GM12878 (cell line): ENCODE measurements at regions not wholly inside any gene's neighbourhood (a gene's known extent, or its start where the extent isn't known, plus 50 kb on each side); places are given as distances from the start of the nearest gene placed in this dataset.
A peak's percentile ranks its signal among the peaks of the same experiment; 100 is the strongest.

Source experiments
- ATF2 ChIP-seq: IDR thresholded peaks from 2 replicates; pipeline ENCODE4 v1.6.1; 2012; ENCODE audit warnings: low read length, inconsistent platforms
- ATF7 ChIP-seq: fragments of 450-650 bp; IDR thresholded peaks from 2 replicates; pipeline ENCODE4 v1.6.1; 2016; ENCODE audit warnings: low read depth, mild to moderate bottlenecking
- BMI1 ChIP-seq: fragments of 450-650 bp; IDR thresholded peaks from 2 replicates; pipeline ENCODE4 v1.6.1; 2016; ENCODE audit warnings: mild to moderate bottlenecking, moderate library complexity, borderline replicate concordance
- CBFB ChIP-seq: IDR thresholded peaks from 2 replicates; pipeline ENCODE4 v1.6.1; 2016; ENCODE audit warnings: antibody characterized with exemption, low read depth
- CEBPB ChIP-seq, 2 experiments: fragments of 150-350 bp in 1 of 2; IDR thresholded peaks; 2 replicates each; pipeline ENCODE4 v1.6.1; 2012 to 2014; ENCODE audit warnings: low read depth in 2 of 2, low read length in 2 of 2, borderline replicate concordance in 1 of 2, inconsistent platforms in 1 of 2
- CREM ChIP-seq: IDR thresholded peaks from 2 replicates; pipeline ENCODE4 v1.6.1; 2014; ENCODE audit warnings: antibody characterized with exemption, low read depth
- EP300 ChIP-seq, 2 experiments: fragments of 150-350 bp in 1 of 2; IDR thresholded peaks; 2 replicates each; pipeline ENCODE4 v1.6.1; 2011 to 2012; ENCODE audit warnings: low read depth in 2 of 2, low read length in 2 of 2, borderline replicate concordance in 1 of 2, improper control_type of control experiment in 1 of 2, inconsistent platforms in 1 of 2; ENCODE audit not compliant: control insufficient read depth in 1 of 2
- ETV6 ChIP-seq, 2 experiments: fragments of 450-650 bp in 1 of 2; IDR thresholded peaks in 1 of 2; conservative IDR thresholded peaks in 1 of 2; 2 replicates each; pipeline ENCODE4 v1.6.1; 2014; ENCODE audit warnings: antibody characterized with exemption in 1 of 2, borderline replicate concordance in 1 of 2, low read depth in 1 of 2, mild to moderate bottlenecking in 1 of 2, moderate library complexity in 1 of 2
- FOXM1 ChIP-seq: IDR thresholded peaks from 2 replicates; pipeline ENCODE4 v1.6.1; 2012; ENCODE audit warnings: low read depth, mild to moderate bottlenecking, inconsistent platforms, low read length, moderate library complexity
- GATAD2B ChIP-seq: fragments of 450-650 bp; conservative IDR thresholded peaks from 2 replicates; pipeline ENCODE4 v1.6.1; 2017; ENCODE audit warnings: low read depth, mild to moderate bottlenecking, moderate library complexity
- HSF1 ChIP-seq: fragments of 150-350 bp; IDR thresholded peaks from 2 replicates; pipeline ENCODE4 v1.6.1; 2014; ENCODE audit warnings: mild to moderate bottlenecking, low read depth, low read length
- IKZF2 ChIP-seq, 2 experiments: fragments of 450-650 bp; IDR thresholded peaks; 2 replicates each; pipeline ENCODE4 v1.6.1; 2017; ENCODE audit warnings: mild to moderate bottlenecking in 2 of 2, moderate library complexity in 2 of 2
- JUND ChIP-seq: IDR thresholded peaks from 2 replicates; pipeline ENCODE4 v1.6.1; 2012; ENCODE audit warnings: low read depth, mild to moderate bottlenecking, low read length, improper control_type of control experiment, moderate library complexity
- KDM1A ChIP-seq: fragments of 200-600 bp; sonication (generic); IDR thresholded peaks from 2 replicates; pipeline ENCODE4 v1.6.1; 2016; ENCODE audit warnings: borderline replicate concordance
- MEF2B ChIP-seq: fragments of 450-650 bp; IDR thresholded peaks from 2 replicates; pipeline ENCODE4 v1.6.1; 2018; ENCODE audit warnings: mild to moderate bottlenecking, moderate library complexity; ENCODE audit not compliant: partially characterized antibody, poor library complexity, severe bottlenecking
- MLLT1 ChIP-seq: fragments of 450-650 bp; IDR thresholded peaks from 2 replicates; pipeline ENCODE4 v1.6.1; 2016; ENCODE audit warnings: mild to moderate bottlenecking
- MTA2 ChIP-seq: fragments of 450-650 bp; IDR thresholded peaks from 2 replicates; pipeline ENCODE4 v1.6.1; 2016; ENCODE audit warnings: low read depth, mild to moderate bottlenecking, moderate library complexity
- MYB ChIP-seq: fragments of 150-350 bp; IDR thresholded peaks from 2 replicates; pipeline ENCODE4 v1.6.1; 2014; ENCODE audit warnings: mild to moderate bottlenecking, low read depth, low read length, borderline replicate concordance
- PAX5 ChIP-seq: IDR thresholded peaks from 2 replicates; pipeline ENCODE4 v1.6.1; 2011; ENCODE audit warnings: low read depth, low read length, borderline replicate concordance
- POLR2A ChIP-seq: IDR thresholded peaks from 2 replicates; pipeline ENCODE4 v1.6.1; 2011; ENCODE audit warnings: low read depth, mild to moderate bottlenecking, low read length
- SIX5 ChIP-seq: IDR thresholded peaks from 2 replicates; pipeline ENCODE4 v1.6.1; 2011; ENCODE audit warnings: mild to moderate bottlenecking, low read depth, low read length, moderate library complexity; ENCODE audit not compliant: severe bottlenecking
- SMAD5 ChIP-seq: IDR thresholded peaks from 2 replicates; pipeline ENCODE4 v1.6.1; 2016; ENCODE audit warnings: antibody characterized with exemption, low read depth
- TCF12 ChIP-seq: IDR thresholded peaks from 2 replicates; pipeline ENCODE4 v1.6.1; 2011; ENCODE audit warnings: low read depth, mild to moderate bottlenecking, low read length
- TCF7 ChIP-seq: IDR thresholded peaks from 2 replicates; pipeline ENCODE4 v1.6.1; 2014; ENCODE audit warnings: antibody characterized with exemption, borderline replicate concordance
- YY1 ChIP-seq: IDR thresholded peaks from 2 replicates; pipeline ENCODE4 v1.6.1; 2011; ENCODE audit warnings: low read depth, mild to moderate bottlenecking, low read length
- ZNF24 ChIP-seq: fragments of 450-650 bp; IDR thresholded peaks from 2 replicates; pipeline ENCODE4 v1.6.1; 2017; ENCODE audit warnings: antibody characterized with exemption, mild to moderate bottlenecking

- no peak for TF ChIP-seq SIX5
- TF ChIP-seq CBFB, result peak; percentile 47; the same call in 1 of the 2 replicates
- peak; percentile 85 for TF ChIP-seq JUND
- TF ChIP-seq TCF7, result 0 out of 2 replicates have a peak, but pooled peaks have one; percentile 24
- peak; percentile 79 to 88 for TF ChIP-seq EP300 (IDR thresholded peaks at IDR 0.05; ENCODE audit: borderline replicate concordance in 1 of 2, control insufficient read depth in 1 of 2, low read depth in 2 of 2, low read length in 2 of 2)
- TF ChIP-seq BMI1, result peak; percentile 85
- TF ChIP-seq ETV6 (conservative IDR thresholded peaks at IDR 0.05 in 1 of 2, IDR thresholded peaks at IDR 0.05 in 1 of 2; ENCODE audit: borderline replicate concordance in 1 of 2, low read depth in 1 of 2), result no peak
- TF ChIP-seq MLLT1, result peak; percentile 92
- peak; percentile 45; the same call in 1 of the 2 replicates for TF ChIP-seq PAX5
- TF ChIP-seq IKZF2 (IDR thresholded peaks at IDR 0.05), result peak; percentile 92
- peak; percentile 86 for TF ChIP-seq CREM
- TF ChIP-seq HSF1, result 0 out of 2 replicates have a peak, but pooled peaks have one; percentile 6
- TF ChIP-seq SMAD5, result no peak
- peak; percentile 60; the same call in 1 of the 2 replicates for TF ChIP-seq ATF7
- TF ChIP-seq KDM1A, result no peak
- TF ChIP-seq MTA2, result peak; percentile 95
- TF ChIP-seq FOXM1, result peak; percentile 88
- TF ChIP-seq ATF2, result peak; percentile 95
- TF ChIP-seq MEF2B, result peak; percentile 80
- no peak for TF ChIP-seq POLR2A
- no peak; the same call in 1 of the 2 replicates for TF ChIP-seq TCF12
- peak; percentile 65; the same call in 1 of the 2 replicates for TF ChIP-seq GATAD2B
- peak; percentile 80 for TF ChIP-seq YY1
- 0 out of 2 replicates have a peak, but pooled peaks have one; percentile 34 for TF ChIP-seq MYB
- TF ChIP-seq ZNF24, result peak; percentile 78; the same call in 1 of the 2 replicates
- TF ChIP-seq CEBPB (IDR thresholded peaks at IDR 0.05; ENCODE audit: borderline replicate concordance in 1 of 2, low read depth in 2 of 2, low read length in 2 of 2), result 0 out of 4 replicates have a peak, but pooled peaks of 1 of the 2 experiments have one; percentile 48
Measured at GRCh38 chr12:11578461-11578993, 70.9 kb upstream of the ETV6 start (continued).
